Mammary epithelial cell (primary cell): ENCODE measurements at regions not wholly inside any gene's neighbourhood (a gene's known extent, or its start where the extent isn't known, plus 50 kb on each side); places are given as distances from the start of the nearest gene placed in this dataset.

ENCODE experiments used
- CTCF ChIP-seq, 2 donors: IDR thresholded peaks in 1 of 2; conservative IDR thresholded peaks in 1 of 2; 2 replicates each; pipeline ENCODE4 v1.5.1; 2011 to 2012; ENCODE audit warnings: inconsistent platforms in 2 of 2, low read length in 2 of 2, mild to moderate bottlenecking in 2 of 2, control low read depth in 1 of 2, low read depth in 1 of 2; ENCODE audit not compliant: insufficient read depth in 1 of 2; ENCODE audit errors: extremely low read depth in 1 of 2
- EZH2 ChIP-seq: IDR thresholded peaks from 2 replicates; pipeline ENCODE4 v1.6.1; 2012; ENCODE audit warnings: low read length, inconsistent platforms, borderline replicate concordance

- TF ChIP-seq EZH2 = no peak
- no peak for TF ChIP-seq CTCF (conservative IDR thresholded peaks at IDR 0.05 in 1 of 2, IDR thresholded peaks at IDR 0.05 in 1 of 2; ENCODE audit: extremely low read depth in 1 of 2, insufficient read depth in 1 of 2, low read depth in 1 of 2, low read length in 2 of 2)
These were observed 309.7 kb downstream of the OSR1 start for GRCh38 chr2:19048593-19049266.
